NB4 (cell line): ENCODE measurements at regions not wholly inside any gene's neighbourhood (a gene's known extent, or its start where the extent isn't known, plus 50 kb on each side); places are given as distances from the start of the nearest gene placed in this dataset.

Experiments
- DNase-seq: peaks from one replicate; pipeline ENCODE4 v3.0.0; 2010; ENCODE audit warnings: low read depth
- H3K4me3 ChIP-seq: one replicate; pipeline ENCODE4 v1.5.1; 2011; ENCODE audit warnings: mild to moderate bottlenecking, low read depth, low read length, moderate library complexity
- MYC ChIP-seq: IDR thresholded peaks from 2 replicates; pipeline ENCODE4 v1.6.1; 2011; ENCODE audit warnings: low read depth, low read length
- POLR2A ChIP-seq: IDR thresholded peaks from 2 replicates; pipeline ENCODE4 v1.6.1; 2011; ENCODE audit warnings: mild to moderate bottlenecking; ENCODE audit not compliant: insufficient read length; ENCODE audit errors: extremely low read depth
- TF ChIP-seq, protein P1 (sequence below): IDR thresholded peaks from 2 replicates; pipeline ENCODE4 v1.6.1; 2011; ENCODE audit warnings: low read depth, low read length
- TF ChIP-seq, protein P2 (sequence below): IDR thresholded peaks from one replicate; pipeline ENCODE4 v1.5.1; 2012; ENCODE audit warnings: low read depth, low read length

GRCh38 chr6:24069526-24069925 is 56.5 kb upstream of the NRSN1 start:
- no peak for DNase-seq
- no peak overlapping the region for H3K4me3 ChIP-seq
- TF ChIP-seq MYC (no peak), POLR2A (no peak)
- TF ChIP-seq, protein P1, sequence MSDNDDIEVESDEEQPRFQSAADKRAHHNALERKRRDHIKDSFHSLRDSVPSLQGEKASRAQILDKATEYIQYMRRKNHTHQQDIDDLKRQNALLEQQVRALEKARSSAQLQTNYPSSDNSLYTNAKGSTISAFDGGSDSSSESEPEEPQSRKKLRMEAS: no peak
- TF ChIP-seq, protein P2, sequence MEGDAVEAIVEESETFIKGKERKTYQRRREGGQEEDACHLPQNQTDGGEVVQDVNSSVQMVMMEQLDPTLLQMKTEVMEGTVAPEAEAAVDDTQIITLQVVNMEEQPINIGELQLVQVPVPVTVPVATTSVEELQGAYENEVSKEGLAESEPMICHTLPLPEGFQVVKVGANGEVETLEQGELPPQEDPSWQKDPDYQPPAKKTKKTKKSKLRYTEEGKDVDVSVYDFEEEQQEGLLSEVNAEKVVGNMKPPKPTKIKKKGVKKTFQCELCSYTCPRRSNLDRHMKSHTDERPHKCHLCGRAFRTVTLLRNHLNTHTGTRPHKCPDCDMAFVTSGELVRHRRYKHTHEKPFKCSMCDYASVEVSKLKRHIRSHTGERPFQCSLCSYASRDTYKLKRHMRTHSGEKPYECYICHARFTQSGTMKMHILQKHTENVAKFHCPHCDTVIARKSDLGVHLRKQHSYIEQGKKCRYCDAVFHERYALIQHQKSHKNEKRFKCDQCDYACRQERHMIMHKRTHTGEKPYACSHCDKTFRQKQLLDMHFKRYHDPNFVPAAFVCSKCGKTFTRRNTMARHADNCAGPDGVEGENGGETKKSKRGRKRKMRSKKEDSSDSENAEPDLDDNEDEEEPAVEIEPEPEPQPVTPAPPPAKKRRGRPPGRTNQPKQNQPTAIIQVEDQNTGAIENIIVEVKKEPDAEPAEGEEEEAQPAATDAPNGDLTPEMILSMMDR: no peak

- TF ChIP-seq, protein P2: no peak
- TF ChIP-seq POLR2A (no peak), MYC (no peak)
- TF ChIP-seq, protein P1: no peak
- no peak for DNase-seq
These were observed 53.8 kb upstream of the NRSN1 start for GRCh38 chr6:24072038-24072746.

GRCh38 chr6:24076011-24076410 is 50.0 kb upstream of the NRSN1 start:
- no peak for TF ChIP-seq MYC
- no peak for TF ChIP-seq POLR2A
- TF ChIP-seq, protein P1: no peak
- TF ChIP-seq, protein P2: no peak
- DNase-seq: no peak

More at GRCh38 chr6:24072038-24072746, 53.8 kb upstream of the NRSN1 start:
- no peak overlapping the region for H3K4me3 ChIP-seq

More at GRCh38 chr6:24076011-24076410, 50.0 kb upstream of the NRSN1 start:
- H3K4me3 ChIP-seq: no peak overlapping the region
